ENCODE measurements at regions not wholly inside any gene's neighbourhood (a gene's known extent, or its start where the extent isn't known, plus 50 kb on each side); places are given as distances from the start of the nearest gene placed in this dataset.

GRCh38 chr7:26513948-26514347, 222.3 kb downstream of the SNX10 start:
- Histone ChIP-seq H3K9ac (ENCODE audit: low read length) (no peak overlapping the region), H3K4me2 (ENCODE audit: low read length) (no peak overlapping the region), H3K4me3 (replicated peaks in 1 of 2; ENCODE audit: low read depth in 1 of 2, low read length in 2 of 2) (no peak overlapping the region), H3K9me3 (ENCODE audit: control insufficient read depth in 1 of 2, insufficient read depth in 1 of 2, low read depth in 1 of 2, low read length in 2 of 2) (no peaks in the 10 kb centered on the region), H3K79me2 (ENCODE audit: insufficient read depth, low read length) (no peaks in the 10 kb centered on the region), H4K20me1 (ENCODE audit: insufficient read depth) (no peaks in the 10 kb centered on the region), H3K4me1 (ENCODE audit: control insufficient read depth in 1 of 2, insufficient read depth in 2 of 2, low read length in 2 of 2) (peaks cover 9 to 10% of the 10 kb centered on the region in 2 experiments), H3K27ac (ENCODE audit: low read depth, low read length) (no peak overlapping the region), H3K36me3 (ENCODE audit: control insufficient read depth in 1 of 2, insufficient read depth in 2 of 2, low read length in 2 of 2) (no peaks in the 10 kb centered on the region), H3K27me3 (ENCODE audit: insufficient read depth, low read length) (peaks cover 16% of the 10 kb centered on the region; the same call in 1 of the 2 replicates), H2AFZ (ENCODE audit: low read depth, low read length, poor library complexity, severe bottlenecking) (no peak overlapping the region), H3K9me2 (ENCODE audit: insufficient read depth) (no peaks in the 10 kb centered on the region)
- CTCF ChIA-PET: no interaction called here
- POLR2A ChIA-PET: no interaction called here
- no peak for TF ChIP-seq POLR2AphosphoS5 (IDR thresholded peaks at IDR 0.05; ENCODE audit: low read depth, low read length)
- TF ChIP-seq ZBTB33 (IDR thresholded peaks at IDR 0.05; ENCODE audit: extremely low read depth, insufficient replicate concordance, low read length): no peak
- no peak for TF ChIP-seq EZH2 (IDR thresholded peaks at IDR 0.05)
- no TSS peak for BruUV-seq (replicated peaks)
- DNase-seq (ENCODE audit: low read depth, low spot score): no peak
- RAD21 ChIA-PET (ENCODE audit: low non-redundant PET in 1 of 2, low total read pairs in 2 of 2, uncharacterized antibody in 2 of 2, unreplicated experiment in 2 of 2): no interaction called here
- intact Hi-C loops (cut with micrococcal nuclease): no loop called here
- no peak for ATAC-seq

DNA sequence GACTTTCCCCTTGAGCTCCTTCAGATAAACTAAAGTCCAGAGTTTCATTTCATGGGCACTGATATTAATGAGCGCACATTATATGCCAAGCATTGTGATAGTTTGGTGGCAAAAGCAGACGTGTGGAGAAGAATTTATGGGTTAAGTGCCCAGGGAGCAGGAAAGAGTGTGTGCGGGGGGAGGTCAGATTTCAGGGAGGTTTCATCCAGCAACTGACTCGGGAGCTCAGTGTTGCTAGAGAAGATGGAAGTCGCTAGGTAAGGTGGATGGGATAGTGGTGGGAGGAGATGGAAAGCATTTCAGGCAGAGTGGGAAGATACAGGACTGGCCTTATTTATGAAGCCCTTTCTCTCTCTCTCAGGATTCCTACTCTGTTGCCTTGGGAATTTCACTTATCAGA, 223.0 kb downstream of the SNX10 start:
- Histone ChIP-seq H3K4me3 (replicated peaks in 1 of 2; ENCODE audit: low read depth in 1 of 2, low read length in 2 of 2) (no peak overlapping the region), H3K9ac (ENCODE audit: low read length) (no peak overlapping the region), H4K20me1 (ENCODE audit: insufficient read depth) (no peaks in the 10 kb centered on the region), H3K27me3 (ENCODE audit: insufficient read depth, low read length) (peaks cover 17% of the 10 kb centered on the region; the same call in 1 of the 2 replicates), H3K9me3 (ENCODE audit: control insufficient read depth in 1 of 2, insufficient read depth in 1 of 2, low read depth in 1 of 2, low read length in 2 of 2) (no peaks in the 10 kb centered on the region), H3K4me1 (ENCODE audit: control insufficient read depth in 1 of 2, insufficient read depth in 2 of 2, low read length in 2 of 2) (peaks cover 9 to 10% of the 10 kb centered on the region in 2 experiments), H3K79me2 (ENCODE audit: insufficient read depth, low read length) (no peaks in the 10 kb centered on the region), H3K9me2 (ENCODE audit: insufficient read depth) (no peaks in the 10 kb centered on the region), H2AFZ (ENCODE audit: low read depth, low read length, poor library complexity, severe bottlenecking) (no peak overlapping the region), H3K36me3 (ENCODE audit: control insufficient read depth in 1 of 2, insufficient read depth in 2 of 2, low read length in 2 of 2) (no peaks in the 10 kb centered on the region), H3K4me2 (ENCODE audit: low read length) (no peak overlapping the region), H3K27ac (ENCODE audit: low read depth, low read length) (no peak overlapping the region)
- BruUV-seq (replicated peaks): no TSS peak
- no peak for ATAC-seq
- ChIA-PET POLR2A (no interaction called here), RAD21 (ENCODE audit: low non-redundant PET in 1 of 2, low total read pairs in 2 of 2, uncharacterized antibody in 2 of 2, unreplicated experiment in 2 of 2) (no interaction called here), CTCF (interaction anchor here (1.3 kb wide), 1 partner anchor 145 kb away, joined by 3 read pairs; no protein-coding TSS in a partner anchor)
- DNase-seq (ENCODE audit: low read depth, low spot score): no peak
- intact Hi-C loops (cut with micrococcal nuclease): no loop called here
- no peak for TF ChIP-seq ZFX (IDR thresholded peaks at IDR 0.05)
- TF ChIP-seq EZH2phosphoT487 (IDR thresholded peaks at IDR 0.05; ENCODE audit: borderline replicate concordance): no peak
